PC-3 (cell line): ENCODE measurements at regions not wholly inside any gene's neighbourhood (a gene's known extent, or its start where the extent isn't known, plus 50 kb on each side); places are given as distances from the start of the nearest gene placed in this dataset.

Source experiments
- CTCF ChIP-seq: fragments of 300-600 bp; sonication (generic); conservative IDR thresholded peaks from 2 replicates; pipeline ENCODE4 v1.5.1; 2017; ENCODE audit warnings: antibody characterized with exemption, low read depth, mild to moderate bottlenecking, low read length
- EZH2 ChIP-seq: fragments of 300-600 bp; sonication (generic); IDR thresholded peaks from one replicate; pipeline ENCODE4 v1.6.1; 2017; ENCODE audit warnings: antibody characterized with exemption, mild to moderate bottlenecking, low read length; ENCODE audit not compliant: unreplicated experiment

- TF ChIP-seq EZH2 = no peak
- TF ChIP-seq CTCF = no peak
These were observed 237.9 kb upstream of the CCDC196 start for GRCh38 chr14:66248256-66248655.
